ENCODE measurements at regions not wholly inside any gene's neighbourhood (a gene's known extent, or its start where the extent isn't known, plus 50 kb on each side); places are given as distances from the start of the nearest gene placed in this dataset.

- no peak for FAIRE-seq
- DNase-seq (ENCODE audit: extremely low read depth in 1 of 4, low spot score in 3 of 4), result no peak
- CTCF ChIA-PET (ENCODE audit: low intra/inter-chr PET ratio), result no interaction called here
- no peaks in the 10 kb centered on the region for H3K4me1 ChIP-seq (replicated peaks in 1 of 2; ENCODE audit: control insufficient read depth in 2 of 2, insufficient read depth in 2 of 2, low read length in 2 of 2)
- no peaks in the 10 kb centered on the region for H3K79me2 ChIP-seq (ENCODE audit: control insufficient read depth, insufficient read depth, low read length)
- no peak overlapping the region for H3K4me3 ChIP-seq
- H3K9me3 ChIP-seq (replicated peaks; ENCODE audit: control insufficient read depth, insufficient read depth, low read depth, low read length), result no peaks in the 10 kb centered on the region
- H3K36me3 ChIP-seq (ENCODE audit: control insufficient read depth, insufficient read depth, low read length), result no peaks in the 10 kb centered on the region
- no TSS peak for BruUV-seq (replicated peaks)
- ATAC-seq, result no peak
- no peak overlapping the region for H3K27ac ChIP-seq (ENCODE audit: extremely low read depth, low read depth, low read length)
- TF ChIP-seq MBD2 (IDR thresholded peaks at IDR 0.05; ENCODE audit: borderline replicate concordance, low read depth) (no peak), ZNF449 (CRISPR knock-in tag; IDR thresholded peaks at IDR 0.05) (no peak), ZNF197 (CRISPR knock-in tag; IDR thresholded peaks at IDR 0.05; ENCODE audit: low read depth) (no peak), BMI1 (IDR thresholded peaks at IDR 0.05; ENCODE audit: low read length) (no peak), HSF4 (CRISPR knock-in tag; IDR thresholded peaks at IDR 0.05; ENCODE audit: borderline replicate concordance) (no peak), ZNF444 (CRISPR knock-in tag; IDR thresholded peaks at IDR 0.05) (no peak), ZNF785 (CRISPR knock-in tag; IDR thresholded peaks at IDR 0.05) (no peak), ILK (tag; IDR thresholded peaks at IDR 0.05; ENCODE audit: borderline replicate concordance, low read depth) (no peak), HOXB6 (CRISPR knock-in tag; IDR thresholded peaks at IDR 0.05; ENCODE audit: borderline replicate concordance) (no peak), SIRT6 (IDR thresholded peaks at IDR 0.05; ENCODE audit: low read depth, low read length) (no peak), STAT6 (CRISPR knock-in tag; IDR thresholded peaks at IDR 0.05) (no peak), PRMT5 (CRISPR knock-in tag; IDR thresholded peaks at IDR 0.05) (no peak), ZFP36 (IDR thresholded peaks at IDR 0.05; ENCODE audit: low read depth, low read length, partially characterized antibody) (no peak), ZC3H11A (IDR thresholded peaks at IDR 0.05; ENCODE audit: low read depth, low read length) (no peak), ZFP91 (CRISPR knock-in tag; IDR thresholded peaks at IDR 0.05) (no peak), SIN3B (IDR thresholded peaks at IDR 0.05; ENCODE audit: low read depth) (no peak)
- no peak overlapping the region for H2AFZ ChIP-seq (ENCODE audit: low read depth, low read length)
- H3K4me2 ChIP-seq (ENCODE audit: insufficient read depth, low read length), result no peak overlapping the region
- in situ Hi-C loops (cut with MboI), result no loop called here
- POLR2A ChIA-PET, result no interaction called here
- no peak overlapping the region for H3K9ac ChIP-seq (ENCODE audit: insufficient read depth in 1 of 2, low read depth in 2 of 2, low read length in 2 of 2)
- WGBS (ENCODE audit: insufficient coverage, low coverage, missing lambda C conversion rate), result 0% methylated on average over 3 of the region's 3 CpGs
- no peaks in the 10 kb centered on the region for H3K27me3 ChIP-seq (ENCODE audit: control insufficient read depth in 2 of 2, insufficient read depth in 2 of 2, low read length in 2 of 2)
- intact Hi-C loops (cut with micrococcal nuclease), result no loop called here
- H4K20me1 ChIP-seq (replicated peaks; ENCODE audit: control insufficient read depth, insufficient read depth, low read length), result no peaks in the 10 kb centered on the region
- no peaks in the 10 kb centered on the region for H3K9me1 ChIP-seq (ENCODE audit: control insufficient read depth, insufficient read depth, low read length)
Measured at GRCh38 chr5:113965225-113965624, 396.6 kb upstream of the KCNN2 start.
